Suprapubic skin (tissue), 4 donors: ENCODE measurements at regions not wholly inside any gene's neighbourhood (a gene's known extent, or its start where the extent isn't known, plus 50 kb on each side); places are given as distances from the start of the nearest gene placed in this dataset.

ENCODE experiments used
- CTCF ChIP-seq, 2 donors: fragments of 200-600 bp in 1 of 2; fragments of 450-650 bp in 1 of 2; sonication (generic) in 1 of 2; IDR thresholded peaks; one replicate each; pipeline ENCODE4 v1.5.1; 2016 to 2019; ENCODE audit warnings: antibody characterized with exemption in 2 of 2, mild to moderate bottlenecking in 1 of 2, moderate library complexity in 1 of 2
- POLR2A ChIP-seq, 2 donors: fragments of 450-650 bp; IDR thresholded peaks; one replicate each; pipeline ENCODE4 v1.6.1; 2017; ENCODE audit warnings: antibody characterized with exemption in 2 of 2, mild to moderate bottlenecking in 2 of 2, moderate library complexity in 2 of 2
- POLR2AphosphoS5 ChIP-seq, 3 donors: sonication (generic); formaldehyde crosslinking; IDR thresholded peaks; one replicate each; pipeline ENCODE4 v1.6.1; 2017; ENCODE audit warnings: antibody characterized with exemption in 3 of 3

GRCh38 chr6:94377835-94378234 is 958.5 kb upstream of the EPHA7 start:
- TF ChIP-seq POLR2AphosphoS5 (IDR thresholded peaks at IDR 0.05): no peak
- TF ChIP-seq CTCF (IDR thresholded peaks at IDR 0.05): no peak
- no peak for TF ChIP-seq POLR2A (IDR thresholded peaks at IDR 0.05)
